Mesodermal cell (in vitro differentiated cells): ENCODE measurements at regions not wholly inside any gene's neighbourhood (a gene's known extent, or its start where the extent isn't known, plus 50 kb on each side); places are given as distances from the start of the nearest gene placed in this dataset.

Experiments
- H3K27ac ChIP-seq: 2 replicates; pipeline ENCODE4 v1.7.0; 2013; ENCODE audit warnings: mild to moderate bottlenecking, low read depth, low read length, moderate library complexity; ENCODE audit not compliant: severe bottlenecking
- H3K36me3 ChIP-seq: 2 replicates; pipeline ENCODE4 v1.7.1; 2013; ENCODE audit warnings: mild to moderate bottlenecking, low read length, moderate library complexity; ENCODE audit not compliant: control insufficient read depth, insufficient read depth
- H3K4me1 ChIP-seq: one replicate; pipeline ENCODE4 v1.7.1; 2013; ENCODE audit warnings: mild to moderate bottlenecking, low read length; ENCODE audit not compliant: insufficient read depth, control insufficient read depth, poor library complexity, severe bottlenecking
- H3K4me3 ChIP-seq: 2 replicates; pipeline ENCODE4 v1.7.0; 2013; ENCODE audit warnings: low read length, control low read depth, mild to moderate bottlenecking; ENCODE audit not compliant: insufficient read depth, poor library complexity, severe bottlenecking; ENCODE audit errors: extremely low read depth
- H3K9me3 ChIP-seq: 2 replicates; pipeline ENCODE4 v1.7.1; 2013; ENCODE audit warnings: mild to moderate bottlenecking, low read length, moderate library complexity; ENCODE audit not compliant: control insufficient read depth
- WGBS, 2 experiments: methylation state at CpG; one replicate each; pipeline ENCODE4 v1.1.5; 2013; ENCODE audit warnings: missing lambda C conversion rate in 2 of 2; ENCODE audit not compliant: insufficient coverage in 2 of 2; 5-methylcytosine and 5-hydroxymethylcytosine counted together

GRCh38 chr7:85522070-85522469, 335.2 kb upstream of the SEMA3D start:
- Histone ChIP-seq H3K4me3 (no peak overlapping the region), H3K36me3 (no peaks in the 10 kb centered on the region), H3K9me3 (no peaks in the 10 kb centered on the region), H3K4me1 (no peaks in the 10 kb centered on the region), H3K27ac (no peak overlapping the region)
- WGBS, 2 experiments: 63 to 100% methylated on average over 1 of the region's 4 CpGs

DNA sequence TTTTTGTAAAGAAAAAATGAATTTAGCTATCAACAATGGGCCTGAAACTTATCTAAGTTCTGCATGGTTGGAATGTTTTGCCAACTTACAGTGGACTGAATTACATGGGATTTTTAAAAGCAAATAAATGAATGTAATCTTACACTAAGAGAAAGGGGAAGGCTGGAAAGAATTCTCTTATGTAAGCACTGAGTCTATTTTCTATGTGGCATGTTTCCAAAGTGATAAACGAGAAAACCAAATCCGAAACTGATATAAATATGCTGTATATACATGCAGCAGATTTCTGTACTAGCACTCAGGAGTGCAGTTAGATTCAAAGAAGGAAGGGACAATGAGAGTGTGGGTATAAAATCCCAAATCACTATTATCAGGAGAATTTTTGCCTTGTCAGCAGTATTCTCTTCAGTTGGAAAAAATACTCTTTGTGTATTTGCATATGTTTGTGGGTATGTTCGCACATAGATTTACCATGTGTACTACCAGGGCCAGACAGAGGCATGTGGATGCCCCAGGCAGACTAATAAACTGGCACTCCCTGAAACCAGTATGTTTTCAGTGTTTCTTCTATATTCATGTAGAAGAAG, 334.3 kb upstream of the SEMA3D start:
- H3K4me3 ChIP-seq: no peak overlapping the region
- no peaks in the 10 kb centered on the region for H3K36me3 ChIP-seq
- 80% methylated on average over 1 of the region's 3 CpGs for WGBS, 2 experiments
- no peaks in the 10 kb centered on the region for H3K4me1 ChIP-seq
- no peaks in the 10 kb centered on the region for H3K9me3 ChIP-seq
- H3K27ac ChIP-seq: no peak overlapping the region

DNA sequence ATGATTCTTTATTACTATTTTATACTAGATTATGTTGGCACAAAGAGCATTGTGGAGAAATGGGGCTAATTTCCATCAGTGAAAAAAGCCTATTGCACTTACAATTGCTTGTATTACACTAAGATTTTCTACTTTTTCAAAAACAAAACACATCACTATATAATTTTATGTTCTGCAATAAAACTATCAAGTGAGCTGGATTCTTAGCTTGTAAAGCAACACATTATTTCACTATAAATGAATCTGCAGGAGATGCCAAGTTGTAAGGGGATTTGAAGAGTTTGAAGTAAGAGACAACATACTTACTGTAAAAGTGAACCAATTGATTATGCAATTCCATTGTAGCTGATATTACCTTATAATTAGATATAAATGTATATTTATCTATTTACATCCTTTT, 333.3 kb upstream of the SEMA3D start:
- Histone ChIP-seq H3K9me3 (no peaks in the 10 kb centered on the region), H3K4me1 (no peaks in the 10 kb centered on the region), H3K27ac (no peak overlapping the region), H3K4me3 (no peak overlapping the region), H3K36me3 (no peaks in the 10 kb centered on the region)

DNA sequence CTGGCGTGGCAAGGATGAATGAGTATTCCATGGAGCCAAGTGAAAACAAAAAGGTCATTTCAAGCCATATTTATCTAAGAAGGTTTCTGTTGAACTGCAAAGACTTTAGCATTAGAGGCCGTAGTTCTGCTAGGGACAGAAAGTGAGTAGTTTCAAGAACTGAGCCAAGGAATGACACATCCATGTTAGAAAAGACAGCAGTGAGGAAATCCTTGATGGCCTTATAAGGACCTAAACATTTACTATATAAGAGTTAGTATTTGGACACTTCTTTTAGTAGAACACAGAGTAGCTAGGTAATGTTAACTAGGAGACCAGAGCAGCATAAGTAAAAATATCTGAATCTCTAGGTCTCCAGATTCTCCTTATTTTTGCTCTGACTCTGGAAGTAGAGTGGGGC, 329.8 kb upstream of the SEMA3D start:
- Histone ChIP-seq H3K4me3 (no peak overlapping the region), H3K9me3 (no peaks in the 10 kb centered on the region), H3K4me1 (no peaks in the 10 kb centered on the region), H3K36me3 (no peaks in the 10 kb centered on the region), H3K27ac (no peak overlapping the region)
- 100% methylated on average over 1 to 2 of the region's 2 CpGs for WGBS, 2 experiments

GRCh38 chr7:85512790-85513189, 325.9 kb upstream of the SEMA3D start:
- no peaks in the 10 kb centered on the region for H3K4me1 ChIP-seq
- H3K36me3 ChIP-seq: no peaks in the 10 kb centered on the region
- no peak overlapping the region for H3K4me3 ChIP-seq
- H3K27ac ChIP-seq: no peak overlapping the region
- no peaks in the 10 kb centered on the region for H3K9me3 ChIP-seq

DNA sequence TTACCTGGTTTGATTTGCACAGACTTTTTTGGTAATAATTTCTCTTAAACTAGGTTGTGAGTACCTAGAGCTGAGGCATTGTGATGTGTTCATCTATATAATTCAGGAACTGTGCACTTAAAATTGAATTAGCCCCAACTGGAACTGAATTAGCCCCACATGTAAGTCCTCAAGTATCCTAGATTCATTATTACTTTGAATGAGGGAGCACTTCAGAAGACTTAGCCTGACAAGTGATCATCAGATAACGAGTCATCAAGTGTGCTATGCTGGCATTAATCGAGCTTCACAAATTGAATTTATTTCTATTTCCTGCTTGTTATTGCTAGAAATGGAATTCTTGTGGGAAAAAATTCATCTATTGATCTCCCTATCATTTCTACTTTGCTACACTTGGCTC, 323.4 kb upstream of the SEMA3D start:
- WGBS, 2 experiments: 83% methylated on average over 1 of the region's 2 CpGs; no CpG with 5 or more reads in 1 of the 2 experiments

DNA sequence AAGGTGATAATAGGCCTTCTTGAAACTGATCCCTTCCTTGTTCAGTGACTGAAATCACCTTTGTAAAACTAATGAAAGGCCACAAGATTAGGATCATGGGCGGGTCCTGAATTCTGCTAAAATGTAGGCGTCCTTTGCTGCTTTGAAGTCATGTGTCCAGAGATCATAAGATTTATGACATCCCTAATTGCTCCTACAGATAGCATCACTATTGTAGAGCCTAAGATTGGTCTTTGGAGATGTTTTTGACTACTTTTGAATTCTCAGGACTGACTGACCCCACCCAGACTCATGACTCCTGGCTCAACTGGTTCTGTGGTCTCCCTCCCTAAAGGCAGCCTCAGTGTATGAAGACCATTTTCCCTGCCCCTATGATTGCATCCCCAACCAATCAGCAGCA, 322.6 kb upstream of the SEMA3D start:
- no peak overlapping the region for H3K27ac ChIP-seq
- 86% methylated on average over 1 of the region's 2 CpGs; no CpG with 5 or more reads in 1 of the 2 experiments for WGBS, 2 experiments

More for the DNA sequence above, 323.4 kb upstream of the SEMA3D start:
- no peaks in the 10 kb centered on the region for H3K9me3 ChIP-seq
- H3K36me3 ChIP-seq: no peaks in the 10 kb centered on the region
- H3K27ac ChIP-seq: no peak overlapping the region
- no peaks in the 10 kb centered on the region for H3K4me1 ChIP-seq
- H3K4me3 ChIP-seq: no peak overlapping the region

DNA sequence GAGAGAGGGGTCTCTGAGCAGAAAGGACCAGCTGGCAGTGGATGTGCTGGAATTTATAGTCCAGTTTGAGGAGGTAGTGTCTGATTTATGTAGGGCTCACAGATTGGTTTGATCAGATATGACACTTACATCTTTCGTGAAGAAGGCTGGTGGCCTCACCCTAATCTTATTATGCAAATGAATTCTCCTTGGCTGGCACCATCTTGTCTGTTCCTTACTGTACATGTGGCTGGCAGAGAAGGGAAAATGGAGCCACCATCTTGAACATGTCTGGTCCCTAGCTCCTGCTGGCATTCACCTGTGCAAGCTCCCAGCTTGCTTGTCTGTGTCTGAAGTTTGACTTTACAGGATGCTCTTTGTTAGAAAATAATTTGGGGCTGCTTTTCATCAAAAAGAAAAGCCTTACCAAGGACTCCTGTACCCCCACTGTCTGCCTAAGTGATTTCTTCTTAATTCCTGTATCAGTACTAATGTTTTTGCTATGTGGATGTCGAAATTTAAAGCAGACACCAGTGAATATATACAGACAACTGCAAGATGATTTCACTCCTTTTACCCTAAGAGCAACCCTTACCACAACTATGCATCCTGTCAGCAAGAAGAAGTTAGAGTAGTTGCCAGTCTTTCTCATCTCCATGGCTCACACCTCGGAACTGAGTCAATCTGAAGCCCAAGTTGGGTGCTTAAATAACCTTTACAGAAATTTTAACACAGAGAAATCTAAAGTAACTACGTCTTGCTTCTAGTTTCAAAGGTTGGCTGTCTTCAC, 322.0 kb upstream of the SEMA3D start:
- Histone ChIP-seq H3K27ac (no peak overlapping the region), H3K9me3 (no peaks in the 10 kb centered on the region), H3K36me3 (no peaks in the 10 kb centered on the region), H3K4me3 (no peak overlapping the region), H3K4me1 (no peaks in the 10 kb centered on the region)
- WGBS, 2 experiments: 100% methylated on average over 1 to 2 of the region's 4 CpGs

More for the DNA sequence above, 322.6 kb upstream of the SEMA3D start:
- no peaks in the 10 kb centered on the region for H3K36me3 ChIP-seq
- H3K9me3 ChIP-seq: no peaks in the 10 kb centered on the region
- H3K4me1 ChIP-seq: no peaks in the 10 kb centered on the region
- no peak overlapping the region for H3K4me3 ChIP-seq

- Histone ChIP-seq H3K4me1 (no peaks in the 10 kb centered on the region), H3K36me3 (no peaks in the 10 kb centered on the region), H3K27ac (no peak overlapping the region), H3K9me3 (no peaks in the 10 kb centered on the region), H3K4me3 (no peak overlapping the region)
These were observed 311.2 kb upstream of the SEMA3D start for GRCh38 chr7:85498031-85498430.

GRCh38 chr7:85489498-85489897, 302.6 kb upstream of the SEMA3D start:
- Histone ChIP-seq H3K9me3 (no peaks in the 10 kb centered on the region), H3K36me3 (no peaks in the 10 kb centered on the region), H3K4me3 (no peak overlapping the region), H3K27ac (no peak overlapping the region), H3K4me1 (no peaks in the 10 kb centered on the region)
- WGBS, 2 experiments: 100% methylated on average over 1 of the region's 3 CpGs

DNA sequence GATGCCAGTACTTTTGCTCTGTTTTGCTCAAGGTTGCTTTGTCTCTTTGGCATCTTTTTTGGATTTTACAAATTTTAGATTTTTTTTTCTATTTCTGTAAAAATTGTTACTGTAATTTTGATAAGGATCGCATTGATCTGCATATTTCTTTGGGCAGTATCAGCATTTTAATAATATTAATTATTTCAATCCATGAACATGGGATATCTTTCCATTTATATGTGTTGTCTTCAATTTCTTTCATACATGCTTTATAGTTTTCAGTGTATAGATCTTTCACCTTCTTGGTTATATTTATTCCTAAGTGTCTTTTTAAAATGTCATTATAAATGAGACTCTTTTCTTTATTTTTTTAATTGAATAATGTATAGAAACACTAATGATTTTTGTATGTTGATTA, 301.6 kb upstream of the SEMA3D start:
- H3K27ac ChIP-seq: no peak overlapping the region
- H3K4me1 ChIP-seq: no peaks in the 10 kb centered on the region
- no peaks in the 10 kb centered on the region for H3K9me3 ChIP-seq
- no CpG with 5 or more reads among the region's 1 CpG for WGBS, 2 experiments
- no peak overlapping the region for H3K4me3 ChIP-seq
- no peaks in the 10 kb centered on the region for H3K36me3 ChIP-seq
